ENCODE measurements at regions not wholly inside any gene's neighbourhood (a gene's known extent, or its start where the extent isn't known, plus 50 kb on each side); places are given as distances from the start of the nearest gene placed in this dataset.

DNA sequence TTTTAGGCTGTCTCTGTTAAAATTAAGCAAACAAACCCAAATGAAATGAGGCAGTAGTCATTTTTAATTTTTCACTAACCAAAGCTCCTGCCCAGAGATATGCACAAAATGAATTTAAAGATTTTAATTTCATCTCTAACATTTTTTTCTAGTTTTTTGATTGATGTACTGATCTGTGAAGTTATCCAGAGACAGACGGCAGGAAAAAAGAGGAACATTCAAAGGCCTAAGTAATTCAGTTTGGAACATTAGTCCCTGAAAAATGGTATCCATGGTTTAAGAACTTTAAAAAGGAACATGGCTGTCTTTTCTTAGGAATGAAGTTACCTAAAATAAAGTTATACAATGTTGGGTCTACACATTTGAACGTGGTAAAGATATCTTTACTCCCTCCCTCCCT lies 498.8 kb upstream of the LMO3 start:
- no peak for DNase-seq (ENCODE audit: low spot score)
- no peaks in the 10 kb centered on the region for H3K9me3 Mint-ChIP-seq (ENCODE audit: unreplicated experiment)
- H3K27ac Mint-ChIP-seq (ENCODE audit: unreplicated experiment), result no peak overlapping the region
- no peaks in the 10 kb centered on the region for H3K36me3 Mint-ChIP-seq (ENCODE audit: low read depth, unreplicated experiment)
- TF ChIP-seq, protein P1, sequence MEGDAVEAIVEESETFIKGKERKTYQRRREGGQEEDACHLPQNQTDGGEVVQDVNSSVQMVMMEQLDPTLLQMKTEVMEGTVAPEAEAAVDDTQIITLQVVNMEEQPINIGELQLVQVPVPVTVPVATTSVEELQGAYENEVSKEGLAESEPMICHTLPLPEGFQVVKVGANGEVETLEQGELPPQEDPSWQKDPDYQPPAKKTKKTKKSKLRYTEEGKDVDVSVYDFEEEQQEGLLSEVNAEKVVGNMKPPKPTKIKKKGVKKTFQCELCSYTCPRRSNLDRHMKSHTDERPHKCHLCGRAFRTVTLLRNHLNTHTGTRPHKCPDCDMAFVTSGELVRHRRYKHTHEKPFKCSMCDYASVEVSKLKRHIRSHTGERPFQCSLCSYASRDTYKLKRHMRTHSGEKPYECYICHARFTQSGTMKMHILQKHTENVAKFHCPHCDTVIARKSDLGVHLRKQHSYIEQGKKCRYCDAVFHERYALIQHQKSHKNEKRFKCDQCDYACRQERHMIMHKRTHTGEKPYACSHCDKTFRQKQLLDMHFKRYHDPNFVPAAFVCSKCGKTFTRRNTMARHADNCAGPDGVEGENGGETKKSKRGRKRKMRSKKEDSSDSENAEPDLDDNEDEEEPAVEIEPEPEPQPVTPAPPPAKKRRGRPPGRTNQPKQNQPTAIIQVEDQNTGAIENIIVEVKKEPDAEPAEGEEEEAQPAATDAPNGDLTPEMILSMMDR (IDR thresholded peaks at IDR 0.05; ENCODE audit: unreplicated experiment), result no peak
- H3K4me3 Mint-ChIP-seq (ENCODE audit: unreplicated experiment), result no peak overlapping the region
- no peaks in the 10 kb centered on the region for H3K4me1 Mint-ChIP-seq (ENCODE audit: unreplicated experiment)
- H3K27me3 Mint-ChIP-seq (ENCODE audit: unreplicated experiment), result no peaks in the 10 kb centered on the region

DNA sequence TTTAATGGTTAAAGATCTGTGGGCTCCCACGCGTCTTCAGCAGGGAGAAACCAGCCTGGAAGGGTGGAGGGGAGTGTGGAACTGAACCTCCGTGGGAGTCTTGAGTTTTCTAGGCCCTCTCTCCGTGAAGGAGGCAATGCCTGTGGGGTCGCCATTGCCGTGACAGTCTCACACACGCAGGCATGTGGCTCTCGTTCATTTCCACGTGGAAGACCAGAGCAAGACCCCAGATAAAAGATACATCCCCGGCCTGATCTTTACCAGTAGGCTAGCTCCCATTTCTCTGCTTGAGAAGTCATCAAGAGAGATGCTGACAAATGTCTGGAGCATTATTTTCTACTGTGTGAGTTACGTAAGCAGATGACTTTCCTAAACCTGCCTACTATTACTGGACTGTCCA lies 491.7 kb upstream of the LMO3 start:
- Mint-ChIP-seq H3K4me3 (ENCODE audit: unreplicated experiment) (no peak overlapping the region), H3K9me3 (ENCODE audit: unreplicated experiment) (no peaks in the 10 kb centered on the region), H3K27me3 (ENCODE audit: unreplicated experiment) (no peaks in the 10 kb centered on the region), H3K4me1 (ENCODE audit: unreplicated experiment) (no peaks in the 10 kb centered on the region), H3K36me3 (ENCODE audit: low read depth, unreplicated experiment) (no peaks in the 10 kb centered on the region), H3K27ac (ENCODE audit: unreplicated experiment) (no peak overlapping the region)
- TF ChIP-seq, protein P1 (IDR thresholded peaks at IDR 0.05; ENCODE audit: unreplicated experiment), result no peak
- DNase-seq (ENCODE audit: low spot score), result no peak

DNA sequence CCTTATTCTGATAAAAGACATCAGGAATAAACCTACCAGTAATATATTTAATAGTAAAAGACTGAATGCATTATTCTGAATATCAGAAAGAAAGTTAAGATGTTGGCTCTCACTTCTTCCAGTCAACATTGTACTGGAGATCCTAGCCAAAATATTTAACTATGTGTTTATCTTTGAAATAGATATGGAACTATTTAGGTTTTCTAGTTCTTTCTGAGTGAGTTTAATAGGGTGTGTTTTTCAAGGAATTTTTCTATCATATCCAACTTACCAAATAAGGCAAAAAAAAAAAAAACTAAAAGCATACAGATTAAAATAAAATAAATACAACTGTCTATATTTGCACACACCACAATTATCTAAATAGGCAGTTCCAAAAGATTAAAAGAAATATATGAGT lies 478.9 kb upstream of the LMO3 start:
- Mint-ChIP-seq H3K4me3 (ENCODE audit: unreplicated experiment) (no peak overlapping the region), H3K27ac (ENCODE audit: unreplicated experiment) (no peak overlapping the region), H3K36me3 (ENCODE audit: low read depth, unreplicated experiment) (no peaks in the 10 kb centered on the region), H3K9me3 (ENCODE audit: unreplicated experiment) (no peaks in the 10 kb centered on the region), H3K27me3 (ENCODE audit: unreplicated experiment) (no peaks in the 10 kb centered on the region), H3K4me1 (ENCODE audit: unreplicated experiment) (no peaks in the 10 kb centered on the region)
- TF ChIP-seq, protein P1 (IDR thresholded peaks at IDR 0.05; ENCODE audit: unreplicated experiment), result no peak
- no peak for DNase-seq (ENCODE audit: low spot score)

DNA sequence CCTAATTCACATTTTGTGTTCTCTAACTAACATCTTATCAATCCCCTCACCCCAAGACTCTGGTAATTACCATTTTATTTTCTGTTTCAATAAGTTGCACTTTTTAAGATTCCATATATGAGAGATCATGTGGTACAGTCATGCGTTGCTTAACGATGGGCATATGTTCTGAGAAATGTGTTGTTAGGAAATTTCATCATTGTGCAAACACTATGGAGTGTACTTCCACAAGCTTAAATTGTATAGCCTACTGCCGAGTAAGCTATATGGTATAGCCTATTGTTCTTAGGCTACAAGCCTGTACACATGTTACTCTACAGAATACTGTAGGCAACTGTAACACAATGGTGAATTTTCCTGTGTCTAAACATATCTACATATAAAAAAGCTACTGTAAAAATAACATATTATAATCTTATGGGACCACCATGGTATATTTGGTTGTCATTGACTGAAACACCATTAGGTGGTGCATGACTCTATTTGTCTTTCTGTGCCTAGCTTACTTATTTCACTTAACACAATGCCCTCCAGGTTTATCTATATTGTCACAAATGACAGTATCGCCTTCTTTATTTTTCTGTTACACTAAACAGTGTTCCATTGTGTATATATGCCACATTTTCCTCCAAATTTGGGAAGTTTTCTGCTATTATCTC lies 473.4 kb upstream of the LMO3 start:
- Mint-ChIP-seq H3K4me3 (ENCODE audit: unreplicated experiment) (no peak overlapping the region), H3K36me3 (ENCODE audit: low read depth, unreplicated experiment) (no peaks in the 10 kb centered on the region), H3K27me3 (ENCODE audit: unreplicated experiment) (no peaks in the 10 kb centered on the region), H3K4me1 (ENCODE audit: unreplicated experiment) (no peaks in the 10 kb centered on the region), H3K27ac (ENCODE audit: unreplicated experiment) (no peak overlapping the region), H3K9me3 (ENCODE audit: unreplicated experiment) (no peaks in the 10 kb centered on the region)
- TF ChIP-seq, protein P1 (IDR thresholded peaks at IDR 0.05; ENCODE audit: unreplicated experiment), result peak; percentile 40
- no peak for DNase-seq (ENCODE audit: low spot score)

DNA sequence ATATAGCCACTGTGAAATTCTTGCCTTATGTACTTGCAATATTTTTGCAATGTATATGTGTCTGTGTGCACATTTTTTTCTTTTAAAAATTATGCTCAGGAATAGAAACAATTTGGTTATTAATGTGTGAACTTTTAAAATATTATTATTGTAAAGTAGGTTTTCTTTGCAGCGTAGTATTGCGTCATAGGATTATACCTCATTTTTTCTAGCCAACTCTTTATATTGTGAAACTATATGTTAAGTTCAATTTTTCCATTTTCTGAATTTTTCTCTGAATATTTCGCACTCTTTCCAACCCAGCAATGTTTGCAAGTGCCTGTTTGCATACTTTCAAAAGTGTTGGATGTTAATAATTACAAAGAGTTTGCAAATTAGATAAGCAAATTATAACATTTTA lies 471.6 kb upstream of the LMO3 start:
- DNase-seq (ENCODE audit: low spot score), result no peak
- TF ChIP-seq, protein P1 (IDR thresholded peaks at IDR 0.05; ENCODE audit: unreplicated experiment), result no peak
- H3K27ac Mint-ChIP-seq (ENCODE audit: unreplicated experiment), result no peak overlapping the region
- H3K4me1 Mint-ChIP-seq (ENCODE audit: unreplicated experiment), result no peaks in the 10 kb centered on the region
- no peaks in the 10 kb centered on the region for H3K27me3 Mint-ChIP-seq (ENCODE audit: unreplicated experiment)
- no peaks in the 10 kb centered on the region for H3K9me3 Mint-ChIP-seq (ENCODE audit: unreplicated experiment)
- H3K4me3 Mint-ChIP-seq (ENCODE audit: unreplicated experiment), result no peak overlapping the region
- H3K36me3 Mint-ChIP-seq (ENCODE audit: low read depth, unreplicated experiment), result no peaks in the 10 kb centered on the region
